ENCODE measurements at regions not wholly inside any gene's neighbourhood (a gene's known extent, or its start where the extent isn't known, plus 50 kb on each side); places are given as distances from the start of the nearest gene placed in this dataset.

DNA sequence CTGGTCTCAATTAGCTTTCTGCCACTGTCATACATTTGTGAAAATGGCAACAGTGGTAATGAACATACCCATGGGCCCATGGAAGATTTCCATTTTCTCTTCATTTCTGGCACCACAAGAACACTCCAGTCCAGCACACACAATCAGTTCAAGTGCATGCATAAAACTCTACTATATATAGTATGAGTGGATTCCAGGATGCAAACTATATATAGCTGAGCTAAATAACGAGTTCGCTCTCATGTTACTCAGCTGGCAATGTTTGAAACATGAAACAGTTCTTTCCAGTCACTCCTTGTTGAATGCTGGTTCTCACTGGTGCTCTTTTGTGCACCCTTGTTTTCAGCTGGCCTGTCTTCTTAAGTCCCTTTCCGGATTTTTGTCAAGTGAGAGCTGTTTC, 75.2 kb upstream of the DHX40 start:
- no peaks in the 10 kb centered on the region for H3K27me3 ChIP-seq (ENCODE audit: control insufficient read depth, insufficient read depth, low read length)
- TF ChIP-seq CTCF (IDR thresholded peaks at IDR 0.05; ENCODE audit: insufficient read depth, low read length, severe bottlenecking) = no peak
- FAIRE-seq = no peak
- DNase-seq (ENCODE audit: low read depth) = no peak
- no peaks in the 10 kb centered on the region for H3K36me3 ChIP-seq (ENCODE audit: control insufficient read depth, insufficient read depth, low read length)
- H3K4me3 ChIP-seq (ENCODE audit: low read depth, low read length) = no peak overlapping the region

GRCh38 chr17:59491353-59492090, 73.9 kb upstream of the DHX40 start:
- H3K36me3 ChIP-seq (ENCODE audit: control insufficient read depth, insufficient read depth, low read length) = no peaks in the 10 kb centered on the region
- H3K4me3 ChIP-seq (ENCODE audit: low read depth, low read length) = no peak overlapping the region
- H3K27me3 ChIP-seq (ENCODE audit: control insufficient read depth, insufficient read depth, low read length) = no peaks in the 10 kb centered on the region
- no peak for DNase-seq (ENCODE audit: low read depth)
- no peak for FAIRE-seq
- no peak for TF ChIP-seq CTCF (IDR thresholded peaks at IDR 0.05; ENCODE audit: insufficient read depth, low read length, severe bottlenecking)

DNA sequence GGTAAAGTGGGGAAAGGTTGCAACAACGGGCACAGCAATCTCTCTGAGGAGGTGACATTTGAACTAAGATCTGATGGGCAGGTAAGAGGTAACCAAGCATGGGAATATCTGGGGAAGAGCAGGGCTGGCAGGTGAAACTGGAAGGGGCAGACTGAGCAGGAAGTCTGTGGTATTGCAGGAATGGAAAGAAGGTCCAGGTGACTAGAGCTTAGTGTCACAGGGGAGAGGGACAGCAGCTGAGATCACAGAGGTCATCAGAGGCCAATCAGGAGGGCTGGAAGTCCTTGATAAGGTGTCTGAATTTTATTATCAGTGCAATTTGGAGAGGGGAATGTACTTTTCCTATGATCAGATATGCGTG, 73.3 kb upstream of the DHX40 start:
- Histone ChIP-seq H3K36me3 (ENCODE audit: control insufficient read depth, insufficient read depth, low read length) (no peaks in the 10 kb centered on the region), H3K4me3 (ENCODE audit: low read depth, low read length) (no peak overlapping the region), H3K27me3 (ENCODE audit: control insufficient read depth, insufficient read depth, low read length) (no peaks in the 10 kb centered on the region)
- FAIRE-seq (no peak), DNase-seq (ENCODE audit: low read depth) (no peak)
- TF ChIP-seq CTCF (IDR thresholded peaks at IDR 0.05; ENCODE audit: insufficient read depth, low read length, severe bottlenecking) = no peak

- no peak overlapping the region for H3K4me3 ChIP-seq (ENCODE audit: low read depth, low read length)
- H3K36me3 ChIP-seq (ENCODE audit: control insufficient read depth, insufficient read depth, low read length) = no peaks in the 10 kb centered on the region
- FAIRE-seq (no peak), DNase-seq (ENCODE audit: low read depth) (no peak)
- no peaks in the 10 kb centered on the region for H3K27me3 ChIP-seq (ENCODE audit: control insufficient read depth, insufficient read depth, low read length)
- TF ChIP-seq CTCF (IDR thresholded peaks at IDR 0.05; ENCODE audit: insufficient read depth, low read length, severe bottlenecking) = no peak
Measured at GRCh38 chr17:59493867-59494266, 71.5 kb upstream of the DHX40 start.

DNA sequence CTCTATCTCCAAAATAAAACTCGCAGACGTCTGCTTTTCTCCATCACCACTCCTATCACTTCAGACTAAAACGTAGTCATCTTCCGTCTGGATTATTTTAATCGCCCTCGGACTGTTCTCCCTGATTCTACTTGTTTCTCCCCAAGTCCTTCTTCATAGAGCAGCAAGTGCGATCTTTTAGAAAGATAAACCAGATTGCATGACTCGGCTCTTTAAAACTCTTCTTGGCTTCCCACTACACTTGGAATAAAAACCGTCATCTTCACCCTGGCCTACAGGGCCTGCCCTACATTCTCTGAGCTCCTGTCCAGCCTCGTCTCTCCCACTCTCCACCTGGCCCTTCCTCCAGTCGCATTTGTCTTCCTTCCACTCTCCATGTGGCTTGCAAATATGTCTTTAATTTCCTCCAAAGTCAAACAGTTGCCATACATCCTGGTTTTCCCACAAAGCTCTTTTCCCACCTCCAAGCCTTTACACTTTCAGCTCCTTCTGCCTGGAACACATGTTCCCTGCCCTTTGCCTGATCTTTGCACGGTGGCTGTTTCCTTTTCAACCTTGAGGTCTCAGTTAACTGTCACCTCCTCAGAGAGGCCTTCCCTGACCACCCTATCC, 70.5 kb upstream of the DHX40 start:
- no peaks in the 10 kb centered on the region for H3K27me3 ChIP-seq (ENCODE audit: control insufficient read depth, insufficient read depth, low read length)
- no peaks in the 10 kb centered on the region for H3K36me3 ChIP-seq (ENCODE audit: control insufficient read depth, insufficient read depth, low read length)
- TF ChIP-seq CTCF (IDR thresholded peaks at IDR 0.05; ENCODE audit: insufficient read depth, low read length, severe bottlenecking) = no peak
- H3K4me3 ChIP-seq (ENCODE audit: low read depth, low read length) = no peak overlapping the region
- no peak for FAIRE-seq
- no peak for DNase-seq (ENCODE audit: low read depth)

DNA sequence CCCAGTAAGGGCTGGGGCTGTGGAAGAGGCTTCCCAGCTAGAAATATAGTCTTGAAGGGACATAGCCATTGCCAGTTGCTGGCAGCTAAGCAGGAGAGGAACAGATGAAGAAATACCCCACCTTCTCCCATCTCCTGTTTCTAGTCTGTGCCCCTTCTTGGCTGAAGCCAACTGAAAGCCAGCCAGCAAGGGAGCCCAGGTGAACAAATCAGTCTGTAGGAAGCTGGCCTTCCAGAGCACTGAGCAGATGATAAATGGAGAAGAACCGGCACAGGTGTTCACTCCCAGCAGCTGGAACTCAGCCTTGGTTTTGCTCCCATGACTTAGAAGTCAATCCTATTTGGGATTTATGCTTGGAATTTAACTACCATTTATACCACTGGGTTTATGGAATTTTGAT, 69.2 kb upstream of the DHX40 start:
- FAIRE-seq = no peak
- no peaks in the 10 kb centered on the region for H3K36me3 ChIP-seq (ENCODE audit: control insufficient read depth, insufficient read depth, low read length)
- DNase-seq (ENCODE audit: low read depth) = no peak
- no peak for TF ChIP-seq CTCF (IDR thresholded peaks at IDR 0.05; ENCODE audit: insufficient read depth, low read length, severe bottlenecking)
- no peaks in the 10 kb centered on the region for H3K27me3 ChIP-seq (ENCODE audit: control insufficient read depth, insufficient read depth, low read length)
- no peak overlapping the region for H3K4me3 ChIP-seq (ENCODE audit: low read depth, low read length)

All from bronchial epithelial cell (primary cell).